Stimulated activated naive B cell treated with anti-CD40 and anti-IgM and Interleukin-4, amounts not matched to agents 10 μg/mL and 1 μg/mL and 100 μg/mL, for 72 hours (primary cell): ENCODE measurements at regions not wholly inside any gene's neighbourhood (a gene's known extent, or its start where the extent isn't known, plus 50 kb on each side); places are given as distances from the start of the nearest gene placed in this dataset.

Source experiments
- ATAC-seq, 2 donors: fragments of 150-1000 bp; cut with Tn5 transposase; replicated peaks; 2 replicates each; pipeline ENCODE4 v1.10.0; 2021; ENCODE audit warnings: moderate library complexity in 1 of 2
- DNase-seq: peaks from one replicate; pipeline ENCODE4 v3.0.0; 2021
- H3K27ac Mint-ChIP-seq: one replicate; pipeline ENCODE4 v1.8.0; 2022; ENCODE audit warnings: mild to moderate bottlenecking, mixed read lengths
- H3K27me3 Mint-ChIP-seq, 2 donors: one replicate each; pipeline ENCODE4 v1.8.0; 2022; ENCODE audit warnings: mixed read lengths in 2 of 2
- H3K36me3 Mint-ChIP-seq, 2 donors: one replicate each; pipeline ENCODE4 v1.8.0; 2022; ENCODE audit warnings: mixed read lengths in 2 of 2, mild to moderate bottlenecking in 1 of 2
- H3K4me1 Mint-ChIP-seq, 2 donors: one replicate each; pipeline ENCODE4 v1.8.0; 2022; ENCODE audit warnings: mixed read lengths in 2 of 2, mild to moderate bottlenecking in 1 of 2
- H3K4me3 Mint-ChIP-seq, 2 donors: one replicate each; pipeline ENCODE4 v1.8.0; 2022; ENCODE audit warnings: mild to moderate bottlenecking in 2 of 2, mixed read lengths in 2 of 2, moderate library complexity in 1 of 2
- H3K9me3 Mint-ChIP-seq, 2 donors: one replicate each; pipeline ENCODE4 v1.8.0; 2022; ENCODE audit warnings: mixed read lengths in 2 of 2, mild to moderate bottlenecking in 1 of 2

DNA sequence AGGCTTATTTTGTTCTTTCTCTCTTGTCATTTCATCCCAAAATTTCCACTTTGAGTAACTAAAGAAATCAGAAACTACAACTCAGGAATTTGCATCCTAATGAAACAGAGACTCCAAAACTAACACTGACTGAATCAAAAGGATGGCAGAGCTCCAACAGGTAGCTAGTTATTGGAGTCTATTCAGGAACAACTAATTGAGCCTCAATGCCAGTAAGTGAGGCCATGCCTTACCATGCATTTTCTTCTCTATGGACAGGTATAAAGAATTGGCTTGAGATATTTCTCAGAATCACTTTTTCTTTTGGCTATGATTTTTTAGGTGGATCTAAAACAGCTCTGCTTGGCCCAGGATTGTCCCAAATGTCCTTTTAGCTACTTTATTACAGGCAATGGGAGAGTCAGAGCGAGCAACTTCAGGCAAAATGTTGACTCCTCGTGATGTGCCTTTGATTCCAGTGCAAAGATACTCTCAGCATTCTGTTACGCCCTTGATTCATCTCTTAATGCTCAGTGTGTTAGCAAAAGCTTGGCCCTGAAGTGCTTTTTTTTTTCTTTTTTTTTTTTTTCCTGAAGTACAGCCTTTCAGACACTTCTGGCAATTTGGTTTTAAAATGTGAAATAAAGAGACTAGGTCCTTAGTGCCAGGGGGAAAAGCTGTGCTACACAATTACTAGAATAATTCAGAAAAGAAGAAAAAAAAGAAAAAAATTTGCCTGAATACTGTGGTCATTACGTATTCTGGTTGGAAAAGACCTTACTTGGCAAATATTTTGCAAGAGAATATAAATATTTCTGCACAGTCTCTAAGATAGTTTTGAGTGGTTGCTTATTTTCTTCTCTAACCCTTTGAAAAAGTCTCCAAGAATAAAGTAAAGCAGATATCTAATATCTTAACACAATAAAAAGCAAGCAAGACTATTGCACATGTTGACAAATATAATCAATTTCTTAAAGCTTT lies 423.7 kb downstream of the ANXA1 start:
- Mint-ChIP-seq H3K9me3 (no peaks in the 10 kb centered on the region), H3K36me3 (no peaks in the 10 kb centered on the region), H3K4me3 (no peak overlapping the region), H3K27me3 (no peaks in the 10 kb centered on the region), H3K4me1 (no peaks in the 10 kb centered on the region), H3K27ac (no peak overlapping the region)
- no peak for ATAC-seq
- DNase-seq: no peak

DNA sequence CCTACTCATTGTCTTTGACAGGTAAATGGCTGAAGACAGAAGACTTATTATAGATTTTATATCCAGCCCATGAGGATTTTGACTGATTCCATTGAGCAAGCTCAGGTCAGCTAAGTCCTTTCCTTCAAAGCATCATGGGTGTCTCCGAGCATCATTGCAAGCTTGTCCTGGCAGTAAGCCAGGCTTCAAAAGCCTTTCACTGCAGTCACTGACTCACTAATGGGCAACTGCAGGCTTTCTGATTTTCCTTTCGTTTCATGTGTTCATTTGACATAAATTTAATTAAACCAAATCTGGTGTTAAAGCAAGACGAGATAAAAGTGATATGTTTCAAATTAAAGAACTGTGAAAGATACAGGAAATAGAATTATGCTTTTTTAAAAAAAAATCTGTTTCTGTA lies 426.2 kb downstream of the ANXA1 start:
- H3K4me1 Mint-ChIP-seq: no peaks in the 10 kb centered on the region
- H3K27me3 Mint-ChIP-seq: no peaks in the 10 kb centered on the region
- H3K36me3 Mint-ChIP-seq: no peaks in the 10 kb centered on the region
- ATAC-seq: no peak
- H3K4me3 Mint-ChIP-seq: no peak overlapping the region
- no peak overlapping the region for H3K27ac Mint-ChIP-seq
- no peak for DNase-seq
- H3K9me3 Mint-ChIP-seq: no peaks in the 10 kb centered on the region

DNA sequence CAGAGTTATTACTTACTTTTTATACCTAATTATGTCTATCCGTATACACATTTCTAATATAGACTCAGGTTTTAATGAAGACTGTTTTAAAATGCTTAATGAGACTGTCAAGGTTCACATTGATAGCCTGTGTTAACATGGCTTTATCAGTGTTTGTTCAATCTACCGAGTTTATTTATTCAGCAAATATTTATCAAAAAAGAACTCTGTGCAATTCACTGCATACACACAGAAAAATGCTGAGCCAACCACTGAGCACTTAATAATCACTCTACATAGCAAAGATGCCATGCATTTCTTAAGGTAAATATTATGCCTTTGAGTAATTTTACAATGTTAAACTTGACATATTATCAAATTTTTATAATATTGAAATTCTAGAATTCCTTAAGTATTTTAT lies 428.2 kb downstream of the ANXA1 start:
- no peak for ATAC-seq
- no peaks in the 10 kb centered on the region for H3K27me3 Mint-ChIP-seq
- no peak overlapping the region for H3K4me3 Mint-ChIP-seq

DNA sequence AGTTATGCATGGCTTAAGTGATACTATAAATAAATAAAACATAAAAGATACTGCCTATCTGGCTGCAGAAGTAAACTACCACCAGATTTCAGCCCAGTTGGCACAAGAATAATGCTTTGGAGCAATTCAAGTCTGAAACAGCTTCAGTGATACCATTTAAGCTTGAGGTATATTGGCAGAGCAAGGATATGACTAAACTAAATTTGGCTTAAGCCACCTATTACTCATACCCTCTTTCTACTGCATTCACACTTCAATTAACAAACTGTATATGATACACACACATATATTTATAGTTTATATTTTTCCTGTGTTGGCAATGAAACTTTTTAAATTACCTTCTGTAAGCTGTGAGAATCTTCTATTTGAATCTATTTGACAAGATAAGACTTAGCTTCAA lies 431.9 kb downstream of the ANXA1 start:
- H3K4me3 Mint-ChIP-seq: no peak overlapping the region

More for the DNA sequence above, 428.2 kb downstream of the ANXA1 start:
- Mint-ChIP-seq H3K9me3 (no peaks in the 10 kb centered on the region), H3K27ac (no peak overlapping the region), H3K36me3 (no peaks in the 10 kb centered on the region), H3K4me1 (no peaks in the 10 kb centered on the region)
- DNase-seq: no peak

DNA sequence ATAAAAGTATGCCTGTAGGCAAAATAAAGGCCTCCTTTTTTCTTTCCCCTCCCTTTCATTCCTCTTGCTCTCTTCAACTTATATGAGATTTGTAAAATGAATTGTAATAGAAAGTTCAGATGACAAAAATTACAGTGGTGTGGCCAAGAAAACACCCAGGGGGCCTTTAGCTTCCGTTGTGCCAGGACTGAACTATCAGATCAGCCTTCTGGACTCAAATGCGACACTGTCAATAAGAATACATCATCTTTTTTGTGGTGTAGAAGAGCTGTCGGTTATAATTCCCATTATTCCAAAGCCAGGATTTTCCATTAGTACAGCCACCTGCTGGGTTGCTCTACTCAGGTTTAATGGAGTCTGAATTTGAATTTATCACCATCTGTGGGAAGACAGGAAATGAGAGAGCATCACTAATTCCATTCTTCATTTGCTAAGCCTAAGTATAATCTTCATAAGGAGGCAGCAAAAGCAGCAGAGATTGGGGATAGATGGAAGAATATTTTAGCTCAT lies 443.4 kb downstream of the ANXA1 start:
- Mint-ChIP-seq H3K4me3 (no peak overlapping the region), H3K27ac (no peak overlapping the region), H3K4me1 (no peaks in the 10 kb centered on the region), H3K27me3 (no peaks in the 10 kb centered on the region), H3K36me3 (no peaks in the 10 kb centered on the region), H3K9me3 (no peaks in the 10 kb centered on the region)
- ATAC-seq (no peak), DNase-seq (no peak)

More for the DNA sequence above, 431.9 kb downstream of the ANXA1 start:
- ATAC-seq: no peak
- DNase-seq: no peak
- no peaks in the 10 kb centered on the region for H3K4me1 Mint-ChIP-seq
- no peaks in the 10 kb centered on the region for H3K27me3 Mint-ChIP-seq
- H3K27ac Mint-ChIP-seq: no peak overlapping the region
- no peaks in the 10 kb centered on the region for H3K9me3 Mint-ChIP-seq
- no peaks in the 10 kb centered on the region for H3K36me3 Mint-ChIP-seq

DNA sequence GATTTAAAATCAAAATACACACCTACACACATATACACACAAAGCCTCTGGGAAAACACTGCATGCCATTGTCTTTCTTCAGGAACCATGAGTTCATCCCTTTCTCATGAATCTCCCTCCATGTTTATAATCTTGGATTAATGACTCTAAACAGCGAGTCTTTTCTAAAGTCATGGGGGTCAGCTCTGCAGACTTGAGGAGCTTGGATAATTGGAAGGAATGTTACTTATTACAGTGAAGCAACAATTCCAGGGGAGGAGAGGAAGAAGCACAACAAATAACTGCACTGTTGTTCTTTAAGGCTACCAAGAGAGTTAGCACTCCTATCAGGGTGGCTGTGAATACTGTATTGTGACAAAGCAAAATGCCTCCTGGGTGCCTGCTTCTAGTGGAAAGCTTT lies 444.7 kb downstream of the ANXA1 start:
- H3K9me3 Mint-ChIP-seq: no peaks in the 10 kb centered on the region
- ATAC-seq (no peak), DNase-seq (no peak)
- H3K27ac Mint-ChIP-seq: no peak overlapping the region
- no peaks in the 10 kb centered on the region for H3K27me3 Mint-ChIP-seq
- H3K4me1 Mint-ChIP-seq: no peaks in the 10 kb centered on the region
- H3K36me3 Mint-ChIP-seq: no peaks in the 10 kb centered on the region
- H3K4me3 Mint-ChIP-seq: no peak overlapping the region

DNA sequence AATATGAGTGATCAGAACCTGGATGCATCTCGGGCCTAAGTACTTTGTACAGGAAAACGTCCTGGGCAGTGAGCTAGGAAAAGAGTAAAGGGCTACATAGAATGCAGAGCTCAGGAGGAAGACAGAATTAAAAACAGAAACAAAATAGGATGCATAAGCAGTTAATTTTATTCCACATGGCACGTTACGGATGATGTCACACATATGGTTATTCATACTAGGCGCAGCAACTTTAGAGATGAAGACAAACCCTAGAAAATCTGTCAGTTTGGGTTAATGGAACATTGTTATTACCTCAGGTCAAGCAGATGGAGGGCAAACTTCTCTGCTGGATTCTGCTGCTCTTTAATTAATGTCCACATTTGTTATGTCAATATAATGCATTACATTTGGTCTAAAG lies 445.4 kb downstream of the ANXA1 start:
- ATAC-seq (no peak), DNase-seq (no peak)
- Mint-ChIP-seq H3K27me3 (no peaks in the 10 kb centered on the region), H3K9me3 (no peaks in the 10 kb centered on the region), H3K36me3 (no peaks in the 10 kb centered on the region), H3K27ac (no peak overlapping the region), H3K4me3 (no peak overlapping the region), H3K4me1 (no peaks in the 10 kb centered on the region)

DNA sequence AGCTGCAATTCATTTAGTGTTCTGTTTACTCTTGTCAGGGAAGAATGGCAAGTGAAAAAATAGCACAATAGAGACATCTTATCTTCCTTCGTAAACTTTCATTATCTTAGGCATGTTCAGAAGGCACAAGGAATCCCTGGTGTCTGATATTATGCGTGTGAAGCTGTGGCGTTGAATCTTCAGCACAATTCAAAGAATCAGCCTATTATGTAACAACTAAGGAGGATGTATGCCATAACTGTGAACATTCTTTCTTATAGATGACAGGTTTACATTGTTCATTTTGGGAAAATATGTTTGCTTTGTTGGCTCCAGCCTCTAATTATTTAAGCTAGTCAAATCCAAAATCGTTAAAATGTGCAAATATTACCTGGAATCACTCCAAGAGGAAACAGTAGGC lies 446.1 kb downstream of the ANXA1 start:
- Mint-ChIP-seq H3K4me1 (no peaks in the 10 kb centered on the region), H3K27ac (no peak overlapping the region), H3K4me3 (no peak overlapping the region), H3K27me3 (no peaks in the 10 kb centered on the region), H3K36me3 (no peaks in the 10 kb centered on the region), H3K9me3 (no peaks in the 10 kb centered on the region)
- no peak for DNase-seq
- no peak for ATAC-seq

DNA sequence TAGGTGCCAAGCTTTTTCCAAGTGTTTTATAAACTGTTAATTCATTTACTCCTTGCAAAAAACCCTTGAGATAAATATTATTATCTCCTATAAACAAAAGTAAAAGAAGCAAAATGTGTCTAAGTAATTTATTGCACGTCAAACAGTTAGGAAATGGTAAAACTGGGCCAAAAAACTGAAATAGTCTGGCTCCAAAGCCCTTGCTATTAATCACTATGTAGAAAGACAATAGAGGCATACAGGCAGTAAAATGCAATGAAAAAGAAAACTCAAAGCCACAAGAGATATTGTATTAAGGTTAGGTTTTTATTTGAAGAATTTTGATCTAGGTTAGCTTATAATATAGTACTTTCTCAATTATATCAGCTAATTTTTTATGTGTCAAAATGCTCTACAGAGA lies 457.7 kb downstream of the ANXA1 start:
- Mint-ChIP-seq H3K9me3 (no peaks in the 10 kb centered on the region), H3K27me3 (no peaks in the 10 kb centered on the region), H3K36me3 (no peaks in the 10 kb centered on the region), H3K4me3 (no peak overlapping the region), H3K4me1 (no peaks in the 10 kb centered on the region), H3K27ac (no peak overlapping the region)
- no peak for ATAC-seq
- no peak for DNase-seq

DNA sequence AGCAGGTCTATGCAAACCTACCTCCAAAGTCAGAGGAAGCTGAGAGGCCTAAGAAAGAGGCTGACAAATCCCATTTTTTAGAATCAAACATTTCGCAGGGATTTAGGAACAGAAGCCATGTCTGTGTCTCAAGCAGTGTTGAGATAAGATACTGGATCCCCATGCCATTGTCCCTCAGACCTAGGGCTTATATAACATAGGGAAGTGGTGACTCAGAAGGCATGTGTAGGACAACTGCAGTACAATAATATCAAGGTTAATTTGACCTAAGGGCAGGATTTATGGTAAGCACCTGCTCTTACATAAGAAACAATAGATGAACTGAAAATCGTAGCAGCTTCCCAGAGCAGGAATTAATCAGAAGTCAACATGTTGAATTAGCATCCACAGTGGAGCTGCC lies 459.4 kb downstream of the ANXA1 start:
- H3K4me1 Mint-ChIP-seq: no peaks in the 10 kb centered on the region
- H3K36me3 Mint-ChIP-seq: no peaks in the 10 kb centered on the region
- ATAC-seq (no peak), DNase-seq (no peak)
- H3K27me3 Mint-ChIP-seq: no peaks in the 10 kb centered on the region
- no peak overlapping the region for H3K4me3 Mint-ChIP-seq
- H3K9me3 Mint-ChIP-seq: peaks cover 0 to 2% of the 10 kb centered on the region in 2 donors
- H3K27ac Mint-ChIP-seq: no peak overlapping the region

DNA sequence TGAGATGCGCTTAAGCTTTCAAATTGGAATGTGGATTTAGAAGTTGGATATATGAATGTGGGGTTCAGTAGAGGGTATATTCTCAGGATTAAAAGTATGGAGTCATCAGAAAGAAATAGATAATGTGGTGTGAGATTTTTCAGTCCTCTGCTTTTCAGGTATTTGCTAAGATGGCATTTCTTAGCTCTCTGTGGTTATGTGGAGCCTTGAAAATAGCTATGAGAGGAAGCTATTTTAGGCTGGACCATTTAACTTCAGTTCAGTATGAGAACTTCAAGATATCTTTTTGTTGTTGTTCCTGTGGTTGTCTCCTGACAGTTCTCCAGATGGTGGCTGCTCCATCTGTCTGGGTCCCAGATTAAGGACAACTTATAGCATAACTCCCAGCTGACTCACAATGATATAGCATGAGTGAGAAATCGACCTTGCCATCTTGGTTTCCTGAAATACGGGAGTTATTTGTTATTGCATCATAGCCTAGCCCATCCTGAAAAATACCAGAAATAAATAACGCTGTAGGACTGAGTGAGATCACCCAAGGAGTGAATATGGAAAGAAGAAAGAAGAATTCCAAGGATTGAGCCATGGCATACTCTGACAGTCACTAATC lies 461.5 kb downstream of the ANXA1 start:
- DNase-seq: no peak
- peaks cover 0 to 2% of the 10 kb centered on the region in 2 donors for H3K9me3 Mint-ChIP-seq
- no peaks in the 10 kb centered on the region for H3K27me3 Mint-ChIP-seq
- no peak for ATAC-seq
- H3K4me1 Mint-ChIP-seq: no peaks in the 10 kb centered on the region
- no peaks in the 10 kb centered on the region for H3K36me3 Mint-ChIP-seq
- no peak overlapping the region for H3K4me3 Mint-ChIP-seq
- no peak overlapping the region for H3K27ac Mint-ChIP-seq

DNA sequence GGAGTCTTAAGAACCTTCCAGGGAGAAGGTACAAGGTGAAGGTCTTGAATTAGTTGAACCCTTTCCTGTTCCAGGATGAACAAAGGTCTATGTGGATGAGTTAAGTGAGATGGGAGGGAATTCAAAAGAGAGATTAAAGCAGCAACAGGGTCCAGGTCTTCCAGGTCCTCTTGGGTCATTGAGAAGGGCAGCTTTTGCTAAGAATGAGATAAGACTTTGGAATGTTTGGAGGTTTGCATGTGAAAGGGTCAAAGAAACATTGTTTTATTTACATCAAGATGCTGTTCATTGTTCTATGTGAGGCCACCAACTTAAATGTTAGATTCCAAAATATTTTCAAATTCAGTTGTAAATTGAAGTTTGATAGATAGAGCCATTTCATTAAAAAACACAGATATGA lies 463.9 kb downstream of the ANXA1 start:
- Mint-ChIP-seq H3K27me3 (no peaks in the 10 kb centered on the region), H3K4me3 (no peak overlapping the region)
- ATAC-seq: no peak

DNA sequence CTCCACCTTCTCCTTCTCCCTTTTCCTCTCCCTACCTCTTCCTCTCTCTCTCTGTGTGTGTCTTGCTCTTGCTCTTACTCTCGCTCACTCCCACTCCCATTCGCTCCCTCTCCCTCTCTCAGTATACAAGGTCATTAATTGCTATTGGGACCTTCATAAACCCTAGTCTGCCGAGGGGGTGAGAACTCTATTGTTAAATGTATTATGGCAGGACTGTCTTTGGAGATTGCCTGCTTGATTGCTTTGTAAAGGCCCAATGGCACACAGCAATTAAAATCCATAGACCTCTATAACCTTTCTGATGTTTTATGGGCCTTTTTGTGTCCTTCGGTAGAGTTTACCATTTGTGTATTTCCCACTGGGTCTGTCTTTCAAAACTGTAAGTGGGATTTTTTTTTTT lies 465.9 kb downstream of the ANXA1 start:
- Mint-ChIP-seq H3K27ac (no peak overlapping the region), H3K4me1 (no peaks in the 10 kb centered on the region), H3K36me3 (no peaks in the 10 kb centered on the region), H3K9me3 (peaks cover 0 to 4% of the 10 kb centered on the region in 2 donors), H3K27me3 (no peaks in the 10 kb centered on the region), H3K4me3 (no peak overlapping the region)
- ATAC-seq: no peak
- no peak for DNase-seq

More for the DNA sequence above, 463.9 kb downstream of the ANXA1 start:
- Mint-ChIP-seq H3K27ac (no peak overlapping the region), H3K4me1 (no peaks in the 10 kb centered on the region), H3K36me3 (no peaks in the 10 kb centered on the region), H3K9me3 (peaks cover 0 to 4% of the 10 kb centered on the region in 2 donors)
- DNase-seq: no peak

DNA sequence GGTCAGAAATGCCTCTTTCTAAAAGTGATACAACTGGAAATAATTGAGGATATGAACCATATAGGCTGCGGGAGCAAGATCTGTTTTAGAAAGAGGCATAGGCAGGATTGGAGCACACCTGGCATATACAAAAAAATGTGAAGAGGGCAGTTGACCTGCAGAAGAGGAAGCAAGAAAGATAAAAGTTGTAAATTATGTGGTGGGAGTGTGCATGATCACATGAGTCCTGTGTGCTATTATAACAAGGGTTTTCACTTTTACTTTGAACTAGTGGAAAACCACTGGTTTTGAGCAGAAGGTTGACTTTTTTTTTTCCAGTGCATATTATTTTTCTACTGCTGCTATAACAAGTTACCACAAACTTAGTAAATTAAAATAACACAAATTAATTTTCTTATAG lies 489.3 kb downstream of the ANXA1 start:
- Mint-ChIP-seq H3K4me1 (no peaks in the 10 kb centered on the region), H3K36me3 (no peaks in the 10 kb centered on the region), H3K27me3 (no peaks in the 10 kb centered on the region), H3K4me3 (no peak overlapping the region), H3K9me3 (peaks cover 0 to 2% of the 10 kb centered on the region in 2 donors), H3K27ac (no peak overlapping the region)
- DNase-seq (no peak), ATAC-seq (no peak)
